ENCODE measurements at regions not wholly inside any gene's neighbourhood (a gene's known extent, or its start where the extent isn't known, plus 50 kb on each side); places are given as distances from the start of the nearest gene placed in this dataset.
"Not testable (repeated sequence)": the region's sequence is repeated elsewhere in the genome, so short reads cannot be mapped to it uniquely, and the experiment has no call there.

GRCh38 chr18:14382666-14383065 lies 160.7 kb downstream of the POTEC start:
- not testable (repeated sequence) for TF ChIP-seq CTCF (IDR thresholded peaks at IDR 0.05 in 2 of 3, conservative IDR thresholded peaks at IDR 0.05 in 1 of 3; ENCODE audit: control insufficient read depth in 2 of 3, extremely low read depth in 1 of 3, insufficient read depth in 1 of 3, low read depth in 3 of 3, low read length in 3 of 3); ESRRA (IDR thresholded peaks at IDR 0.05; ENCODE audit: low read length); ATF3 (IDR thresholded peaks at IDR 0.05; ENCODE audit: borderline replicate concordance, extremely low read depth, low read depth, low read length); POLR2AphosphoS5 (IDR thresholded peaks at IDR 0.05; ENCODE audit: low read length); EP300 (IDR thresholded peaks at IDR 0.05; ENCODE audit: borderline replicate concordance in 1 of 2, control insufficient read depth in 1 of 2, low read depth in 2 of 2, low read length in 2 of 2); SPI1 (IDR thresholded peaks at IDR 0.05; ENCODE audit: borderline replicate concordance, insufficient read depth, low read depth, low read length); MYC (IDR thresholded peaks at IDR 0.05; ENCODE audit: insufficient read depth, insufficient read length, insufficient replicate concordance, low read length, severe bottlenecking); RAD21 (IDR thresholded peaks at IDR 0.05; ENCODE audit: insufficient read depth, low read depth, low read length); RAD51 (IDR thresholded peaks at IDR 0.05); EZH2 (IDR thresholded peaks at IDR 0.05; ENCODE audit: borderline replicate concordance, control insufficient read depth, low read depth, low read length); MAX (IDR thresholded peaks at IDR 0.05; ENCODE audit: low read depth, low read length)
